ENCODE measurements at regions not wholly inside any gene's neighbourhood (a gene's known extent, or its start where the extent isn't known, plus 50 kb on each side); places are given as distances from the start of the nearest gene placed in this dataset.

- no peaks in the 10 kb centered on the region for H3K9me3 Mint-ChIP-seq (ENCODE audit: low read depth, unreplicated experiment)
- no peak for TF ChIP-seq CTCF (IDR thresholded peaks at IDR 0.05; ENCODE audit: unreplicated experiment)
- H3K27ac Mint-ChIP-seq (ENCODE audit: unreplicated experiment) = no peak overlapping the region
- no peak overlapping the region for H3K4me3 Mint-ChIP-seq (ENCODE audit: low read depth, unreplicated experiment)
- DNase-seq = no peak
- H3K4me1 Mint-ChIP-seq (ENCODE audit: low read depth, unreplicated experiment) = peaks cover 16% of the 10 kb centered on the region
- no peaks in the 10 kb centered on the region for H3K27me3 Mint-ChIP-seq (ENCODE audit: unreplicated experiment)
- no TSS peak for BruUV-seq (replicated peaks)
- intact Hi-C loops (cut with micrococcal nuclease; ENCODE audit: unreplicated experiment) = no loop called here
- H3K36me3 Mint-ChIP-seq (ENCODE audit: insufficient read depth, unreplicated experiment) = no peaks in the 10 kb centered on the region
- CTCF ChIA-PET = no interaction called here
These were observed 1076.7 kb downstream of the TMTC2 start for GRCh38 chr12:83763425-83763824.

- no TSS peak for BruUV-seq (replicated peaks)
- no peak for TF ChIP-seq CTCF (IDR thresholded peaks at IDR 0.05; ENCODE audit: unreplicated experiment)
- Mint-ChIP-seq H3K36me3 (ENCODE audit: insufficient read depth, unreplicated experiment) (no peaks in the 10 kb centered on the region), H3K4me3 (ENCODE audit: low read depth, unreplicated experiment) (no peak overlapping the region), H3K9me3 (ENCODE audit: low read depth, unreplicated experiment) (no peaks in the 10 kb centered on the region), H3K27me3 (ENCODE audit: unreplicated experiment) (no peaks in the 10 kb centered on the region), H3K4me1 (ENCODE audit: low read depth, unreplicated experiment) (peaks cover 16% of the 10 kb centered on the region), H3K27ac (ENCODE audit: unreplicated experiment) (no peak overlapping the region)
- intact Hi-C loops (cut with micrococcal nuclease; ENCODE audit: unreplicated experiment) = no loop called here
- DNase-seq = no peak
- CTCF ChIA-PET = no interaction called here
These were observed 1073.2 kb downstream of the TMTC2 start for GRCh38 chr12:83759906-83760305.

- no peaks in the 10 kb centered on the region for H3K9me3 Mint-ChIP-seq (ENCODE audit: low read depth, unreplicated experiment)
- CTCF ChIA-PET = no interaction called here
- no TSS peak for BruUV-seq (replicated peaks)
These were observed 1072.4 kb downstream of the TMTC2 start for GRCh38 chr12:83758888-83759631.

GRCh38 chr12:83753904-83754303, 1067.2 kb downstream of the TMTC2 start:
- H3K36me3 Mint-ChIP-seq (ENCODE audit: insufficient read depth, unreplicated experiment) = no peaks in the 10 kb centered on the region
- H3K27me3 Mint-ChIP-seq (ENCODE audit: unreplicated experiment) = no peaks in the 10 kb centered on the region
- no peak overlapping the region for H3K27ac Mint-ChIP-seq (ENCODE audit: unreplicated experiment)
- H3K9me3 Mint-ChIP-seq (ENCODE audit: low read depth, unreplicated experiment) = no peaks in the 10 kb centered on the region
- H3K4me1 Mint-ChIP-seq (ENCODE audit: low read depth, unreplicated experiment) = no peaks in the 10 kb centered on the region
- no peak for TF ChIP-seq CTCF (IDR thresholded peaks at IDR 0.05; ENCODE audit: unreplicated experiment)
- H3K4me3 Mint-ChIP-seq (ENCODE audit: low read depth, unreplicated experiment) = no peak overlapping the region
- DNase-seq = no peak
- intact Hi-C loops (cut with micrococcal nuclease; ENCODE audit: unreplicated experiment) = no loop called here
- no TSS peak for BruUV-seq (replicated peaks)
- CTCF ChIA-PET = no interaction called here

More at GRCh38 chr12:83758888-83759631, 1072.4 kb downstream of the TMTC2 start:
- Mint-ChIP-seq H3K27me3 (ENCODE audit: unreplicated experiment) (no peaks in the 10 kb centered on the region), H3K4me3 (ENCODE audit: low read depth, unreplicated experiment) (no peak overlapping the region), H3K36me3 (ENCODE audit: insufficient read depth, unreplicated experiment) (no peaks in the 10 kb centered on the region), H3K4me1 (ENCODE audit: low read depth, unreplicated experiment) (peaks cover 16% of the 10 kb centered on the region), H3K27ac (ENCODE audit: unreplicated experiment) (no peak overlapping the region)
- no peak for TF ChIP-seq CTCF (IDR thresholded peaks at IDR 0.05; ENCODE audit: unreplicated experiment)
- intact Hi-C loops (cut with micrococcal nuclease; ENCODE audit: unreplicated experiment) = no loop called here
- DNase-seq = no peak
